LoVo (cell line): ENCODE measurements at regions not wholly inside any gene's neighbourhood (a gene's known extent, or its start where the extent isn't known, plus 50 kb on each side); places are given as distances from the start of the nearest gene placed in this dataset.

Source experiments
- DNase-seq: peaks from one replicate; pipeline ENCODE4 v3.0.0-alpha.2; 2016; ENCODE audit warnings: low spot score

- DNase-seq, result no peak
Measured at GRCh38 chr5:105414067-105414466, 1851.5 kb upstream of the NUDT12 start.

DNA sequence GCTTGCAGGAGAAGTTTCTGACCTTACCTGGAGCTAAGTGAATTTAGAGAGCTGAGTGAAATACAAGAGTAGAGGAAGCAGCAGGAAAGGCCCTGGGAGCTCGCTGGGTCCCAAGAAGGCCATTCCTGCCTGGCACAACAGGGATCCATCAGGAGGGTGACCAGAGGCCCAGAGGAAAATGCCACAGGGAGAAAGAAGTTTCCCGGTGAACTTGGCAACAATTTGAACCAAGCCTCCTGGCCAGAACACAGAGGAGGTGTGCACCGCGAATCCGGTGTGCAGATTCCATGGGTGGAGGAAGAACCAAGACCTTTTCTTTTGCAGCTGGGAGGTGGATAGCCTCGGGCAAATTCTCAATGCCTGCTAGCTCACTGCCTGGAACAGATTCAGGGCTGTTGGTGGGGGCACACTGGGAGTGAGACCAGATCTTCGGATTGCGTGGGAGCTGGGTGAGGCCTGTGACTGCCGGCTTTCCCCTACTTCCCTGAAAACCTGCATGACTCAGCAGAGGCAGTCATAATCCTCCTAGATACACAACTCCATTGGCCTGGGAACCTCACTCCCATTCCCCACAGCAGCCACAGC lies 1850.9 kb upstream of the NUDT12 start:
- no peak for DNase-seq

DNA sequence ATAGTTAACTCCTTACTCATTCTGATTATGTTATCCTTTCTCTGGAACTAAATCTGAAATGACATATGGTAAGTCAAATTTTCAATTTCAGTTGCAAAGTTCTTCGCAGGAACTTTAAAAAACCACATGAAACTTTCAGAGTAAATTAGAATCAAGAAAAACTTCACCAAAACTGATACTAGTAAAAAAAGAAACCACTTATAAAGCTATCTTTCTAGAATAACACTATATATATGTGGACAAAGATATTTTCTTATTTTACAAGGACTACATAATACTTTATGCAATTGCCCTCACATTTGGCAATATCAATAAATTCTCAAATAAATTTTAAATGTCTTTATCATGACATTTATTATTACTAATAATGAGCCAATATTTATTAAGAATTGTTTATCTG lies 1847.1 kb upstream of the NUDT12 start:
- DNase-seq, result no peak

DNA sequence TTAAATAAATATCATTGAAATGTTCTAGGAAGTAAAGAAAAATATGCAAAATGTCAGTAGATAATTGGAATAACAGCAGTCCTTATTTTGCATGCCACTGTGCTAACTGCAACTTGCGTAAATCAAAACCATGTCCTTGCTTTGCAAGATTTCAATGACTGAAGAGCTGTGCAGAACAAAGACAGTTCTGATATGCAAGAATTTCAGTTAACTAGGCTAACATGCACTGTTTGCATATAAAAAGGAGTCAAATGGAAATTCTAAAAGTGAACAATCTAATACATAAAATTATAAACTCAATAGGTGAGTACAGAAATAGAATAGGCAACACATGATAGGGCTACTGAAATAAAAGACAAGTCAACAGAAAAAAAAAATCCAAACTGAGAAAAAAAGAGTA lies 1844.6 kb upstream of the NUDT12 start:
- DNase-seq, result no peak

GRCh38 chr5:105397749-105398148 lies 1835.2 kb upstream of the NUDT12 start:
- DNase-seq, result no peak

DNA sequence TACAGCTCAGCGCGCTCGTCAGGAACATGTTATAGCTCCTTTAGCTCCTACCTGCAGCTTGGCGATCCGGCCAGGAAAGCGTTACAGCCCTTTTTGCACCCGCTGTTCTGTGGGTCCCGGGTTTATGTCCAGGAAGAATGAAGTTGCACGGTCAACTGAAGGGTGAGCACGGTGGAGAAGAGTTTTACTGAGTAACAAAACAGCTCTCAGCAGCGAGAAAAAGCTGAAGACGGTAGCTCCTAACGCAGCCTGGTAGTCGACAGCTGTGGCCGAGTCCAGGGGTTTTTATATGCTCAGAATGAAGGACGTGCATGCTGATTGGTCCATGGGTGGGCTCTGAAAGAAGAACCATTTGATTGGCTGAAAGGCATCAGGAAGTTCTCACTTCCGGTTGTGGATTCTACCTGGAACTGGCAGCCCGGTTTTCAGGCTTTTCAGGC lies 1830.1 kb upstream of the NUDT12 start:
- no peak for DNase-seq

DNA sequence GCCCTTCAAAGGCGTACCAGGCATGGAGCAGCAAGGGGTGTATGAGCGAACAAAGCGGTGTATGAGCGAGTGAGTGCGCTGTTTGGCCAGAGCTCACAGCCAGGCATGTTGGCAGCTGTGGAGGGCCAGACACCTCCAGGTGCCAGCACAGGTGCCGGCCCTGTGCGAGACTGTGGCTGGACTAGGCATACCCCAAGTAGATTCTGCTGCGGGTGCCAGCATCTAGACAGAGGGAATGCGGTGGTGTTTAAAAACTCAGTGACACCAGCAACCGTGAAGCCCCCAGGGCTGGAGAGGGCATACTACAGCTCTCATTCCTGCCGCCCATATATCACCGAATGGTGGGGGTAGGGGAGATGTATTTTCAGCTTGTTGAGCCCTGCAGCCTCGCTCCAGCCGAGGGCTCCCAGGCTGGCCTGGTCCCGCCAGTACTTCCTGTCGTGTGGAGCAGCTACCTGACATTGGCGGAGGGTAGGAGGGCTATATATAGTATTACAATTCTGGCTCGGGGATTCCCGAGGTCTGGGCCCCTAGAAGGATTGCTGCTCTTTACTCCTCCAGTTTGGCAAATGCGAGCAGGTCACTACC lies 1829.6 kb upstream of the NUDT12 start:
- no peak for DNase-seq

- no peak for DNase-seq
Measured at GRCh38 chr5:105380126-105380525, 1817.5 kb upstream of the NUDT12 start.

GRCh38 chr5:105371169-105371568 lies 1808.6 kb upstream of the NUDT12 start:
- no peak for DNase-seq

GRCh38 chr5:105350486-105351140 lies 1788.0 kb upstream of the NUDT12 start:
- no peak for DNase-seq

- DNase-seq, result no peak
Measured at GRCh38 chr5:105331558-105331957, 1769.0 kb upstream of the NUDT12 start.

DNA sequence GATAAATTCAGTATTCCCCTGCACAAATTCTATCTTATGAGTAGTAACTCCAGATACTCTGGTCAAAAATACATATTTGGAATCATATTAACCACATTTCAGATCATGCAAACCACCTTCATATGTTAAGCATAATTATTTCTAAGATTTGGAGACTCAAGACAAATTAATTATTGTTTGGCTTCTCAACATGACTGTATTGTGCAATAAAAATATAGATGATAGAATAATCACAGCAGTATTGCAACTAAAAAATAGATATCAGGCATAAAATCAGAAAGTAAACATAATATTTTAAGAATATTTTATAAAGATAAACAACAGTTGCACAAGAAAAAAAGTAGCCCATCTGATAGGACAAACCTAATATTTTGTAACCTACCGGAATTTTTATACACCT lies 1767.6 kb upstream of the NUDT12 start:
- no peak for DNase-seq

- DNase-seq, result no peak
Measured at GRCh38 chr5:105304859-105305258, 1742.3 kb upstream of the NUDT12 start.

DNA sequence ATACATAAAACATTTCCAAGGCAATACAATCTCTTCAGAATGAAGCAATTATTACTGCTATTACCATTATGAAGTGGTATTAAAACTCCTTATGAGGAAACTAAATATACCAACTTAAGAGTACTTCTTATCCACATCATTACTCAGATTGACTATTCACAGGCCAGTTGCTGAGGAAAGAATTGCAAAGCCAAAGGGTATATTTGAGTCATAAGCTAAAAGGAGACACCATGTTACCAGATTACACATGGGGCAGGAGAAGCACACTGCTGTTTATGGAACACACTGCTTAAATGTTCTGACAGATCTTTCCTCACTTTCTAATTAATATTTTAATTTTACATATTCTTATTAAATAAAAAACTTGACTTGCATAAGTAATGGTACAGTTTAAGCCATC lies 1726.4 kb upstream of the NUDT12 start:
- no peak for DNase-seq

GRCh38 chr5:105283134-105283533 lies 1720.5 kb upstream of the NUDT12 start:
- no peak for DNase-seq

DNA sequence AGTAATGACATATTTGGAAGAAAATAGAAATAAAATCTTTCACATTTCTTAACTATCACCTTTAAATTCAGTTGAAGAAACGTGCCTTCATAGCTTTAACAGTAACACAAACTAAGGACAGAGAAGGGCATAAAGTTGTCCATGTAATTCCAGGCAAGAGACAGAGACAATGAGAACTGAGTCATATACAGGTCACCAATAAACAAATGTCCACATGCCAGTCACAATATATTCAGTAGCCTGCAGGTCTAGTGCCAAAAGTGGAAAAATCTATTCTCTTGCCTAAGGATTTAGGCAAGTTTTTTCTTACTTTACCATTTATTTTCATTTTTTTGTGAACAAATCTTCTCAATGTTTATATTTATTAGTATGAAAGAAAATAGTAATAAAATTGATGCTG lies 1711.5 kb upstream of the NUDT12 start:
- no peak for DNase-seq

GRCh38 chr5:105263515-105263914 lies 1700.9 kb upstream of the NUDT12 start:
- DNase-seq, result no peak

DNA sequence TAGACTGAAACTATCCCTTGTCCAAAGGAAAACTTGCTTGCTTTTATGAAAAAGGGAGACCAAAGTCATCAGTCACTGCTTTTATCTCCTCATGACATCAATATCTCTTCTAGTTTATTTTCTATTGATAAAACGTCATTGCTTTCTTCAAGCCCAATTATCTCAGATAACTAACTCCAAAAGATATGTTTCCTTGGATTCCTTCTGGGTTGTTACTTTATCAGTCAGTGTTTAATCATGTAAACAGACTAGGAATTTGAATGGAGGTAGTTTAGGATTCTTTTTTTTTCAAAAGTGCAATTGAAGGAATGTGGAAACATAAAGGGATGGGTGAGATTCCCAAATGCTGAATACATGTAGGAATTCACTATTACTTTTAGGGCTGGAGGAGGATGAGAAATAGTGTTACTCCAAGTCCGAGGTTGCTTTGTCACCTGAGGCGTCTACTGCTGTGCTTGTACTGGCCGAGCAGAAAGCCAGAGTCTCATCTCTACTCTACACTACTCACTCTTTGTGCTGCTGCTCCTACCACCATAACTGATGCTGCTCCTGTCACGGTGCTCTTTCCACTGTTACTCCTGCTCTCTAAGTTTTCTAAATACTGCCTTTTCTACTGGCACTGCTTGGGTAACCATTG lies 1697.1 kb upstream of the NUDT12 start:
- DNase-seq, result no peak

DNA sequence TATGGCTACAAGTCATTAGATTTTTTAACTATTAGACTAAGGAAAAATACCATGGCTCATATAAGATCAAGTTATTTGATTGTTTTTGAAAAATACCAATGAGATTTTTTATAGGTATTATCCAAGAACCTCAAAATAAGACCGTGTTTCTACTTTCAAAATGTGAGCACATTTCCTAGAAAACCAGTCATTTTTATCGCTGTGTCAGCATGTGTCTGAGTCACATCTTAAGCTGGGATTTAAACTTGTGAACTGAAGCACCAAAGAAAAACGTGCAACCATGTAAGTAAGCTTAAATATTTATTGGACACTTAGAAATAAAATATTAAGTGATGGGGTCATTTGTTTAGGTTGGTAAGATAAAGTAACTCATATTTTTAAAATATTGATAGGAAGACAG lies 1676.0 kb upstream of the NUDT12 start:
- no peak for DNase-seq

DNA sequence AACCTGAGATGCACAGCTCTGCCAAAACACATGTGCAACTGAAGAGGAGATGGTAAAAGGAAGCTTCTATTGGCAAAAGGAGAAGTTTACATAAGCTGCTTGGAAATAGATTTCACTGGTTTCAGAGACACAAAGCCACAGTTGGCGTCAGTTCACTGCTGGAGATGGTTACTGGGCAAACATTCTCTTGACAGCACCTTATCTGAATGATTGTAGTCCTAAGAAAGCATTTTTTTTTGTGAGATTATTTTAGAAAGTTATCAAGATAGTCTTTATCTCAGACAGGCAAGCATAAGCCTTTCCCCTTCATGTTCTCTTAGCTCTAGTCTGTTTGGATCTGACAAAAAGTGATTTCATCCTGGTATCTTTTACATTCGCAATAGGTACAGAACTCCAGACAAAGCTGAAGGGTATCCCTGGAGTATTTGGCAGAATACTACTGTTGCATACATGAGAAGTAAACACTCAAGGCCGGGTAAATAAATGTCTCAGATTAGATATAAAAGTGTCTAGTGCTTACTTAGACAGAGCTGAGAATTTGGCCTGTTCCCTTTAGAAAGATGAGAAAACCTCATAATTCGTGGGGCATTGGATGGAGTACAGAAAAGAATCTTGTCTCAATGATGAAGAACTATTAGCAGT lies 1668.0 kb upstream of the NUDT12 start:
- no peak for DNase-seq

DNA sequence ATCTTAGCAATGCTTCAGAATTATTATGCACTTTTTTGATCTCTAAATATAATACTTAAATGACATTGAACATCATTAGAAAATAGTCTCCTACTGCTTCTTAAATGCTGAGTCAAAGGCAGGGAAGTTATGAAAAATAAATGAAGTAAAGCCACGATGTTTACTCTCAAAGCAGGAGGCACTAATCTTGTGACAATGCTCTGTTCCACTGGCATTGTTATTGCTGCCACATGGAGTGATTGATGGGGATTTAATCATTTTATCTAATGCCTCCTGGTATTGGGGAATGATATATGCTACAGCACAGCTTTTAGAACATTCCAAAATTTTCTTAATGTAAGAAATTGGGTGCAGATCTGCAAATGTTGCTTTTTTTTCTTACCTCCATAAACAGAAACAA lies 1655.4 kb upstream of the NUDT12 start:
- no peak for DNase-seq

GRCh38 chr5:105213078-105213477 lies 1650.5 kb upstream of the NUDT12 start:
- no peak for DNase-seq

GRCh38 chr5:105207066-105207465 lies 1644.5 kb upstream of the NUDT12 start:
- no peak for DNase-seq
